OCI-LY7 (cell line): ENCODE measurements at regions not wholly inside any gene's neighbourhood (a gene's known extent, or its start where the extent isn't known, plus 50 kb on each side); places are given as distances from the start of the nearest gene placed in this dataset.

Experiments
- CTCF ChIP-seq: fragments of 200-600 bp; sonication (generic); conservative IDR thresholded peaks from 2 replicates; pipeline ENCODE4 v1.5.1; 2014; ENCODE audit warnings: mild to moderate bottlenecking, antibody characterized with exemption, low read length, moderate library complexity, mixed read lengths
- EZH2phosphoT487 ChIP-seq: fragments of 200-600 bp; sonication (generic); IDR thresholded peaks from 2 replicates; pipeline ENCODE4 v1.6.1; 2018; ENCODE audit warnings: low read depth, borderline replicate concordance, mild to moderate bottlenecking, mixed run types, antibody characterized with exemption, low read length, moderate library complexity, mixed read lengths

DNA sequence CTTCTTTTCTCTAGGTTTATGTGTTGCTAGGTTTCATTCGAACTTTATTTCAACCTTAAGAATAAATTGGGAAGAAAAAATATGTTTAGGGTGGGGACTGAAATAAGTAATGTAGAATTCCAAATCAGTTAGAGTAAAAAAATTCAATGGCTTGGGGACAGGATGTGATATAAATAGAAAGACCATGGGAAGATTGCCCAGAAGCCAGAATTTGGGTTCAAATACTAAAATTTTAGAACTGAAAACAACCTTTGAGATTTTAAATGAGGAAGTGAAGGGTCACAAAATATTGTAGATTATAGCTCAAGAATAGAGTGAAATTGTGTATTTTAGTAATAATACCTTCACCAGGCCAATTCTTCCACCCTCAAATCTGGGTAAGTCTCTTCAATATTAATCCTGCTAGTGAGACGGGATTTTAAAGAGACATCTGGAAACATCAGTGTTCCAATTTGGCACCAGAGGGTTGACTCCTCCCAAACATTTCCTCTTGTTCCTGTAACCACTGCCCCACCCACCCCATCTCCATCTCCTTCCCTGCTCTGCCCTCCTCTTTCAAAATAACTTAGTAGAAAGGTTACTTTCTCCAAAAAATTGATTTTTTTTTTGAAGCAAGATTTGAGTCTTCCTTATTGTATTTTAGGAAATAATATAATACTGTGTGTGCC is 51.3 kb upstream of the FAM3C start:
- no peak for TF ChIP-seq CTCF
- no peak for TF ChIP-seq EZH2phosphoT487
